Subcutaneous abdominal adipose tissue (tissue), 5 donors: ENCODE measurements at regions not wholly inside any gene's neighbourhood (a gene's known extent, or its start where the extent isn't known, plus 50 kb on each side); places are given as distances from the start of the nearest gene placed in this dataset.
A peak's percentile ranks its signal among the peaks of the same experiment; 100 is the strongest.

Experiments used
- H3K27ac ChIP-seq: one replicate; pipeline ENCODE4 v1.7.0; 2013; ENCODE audit warnings: low read depth, mild to moderate bottlenecking, inconsistent platforms, low read length, moderate library complexity
- H3K27me3 ChIP-seq, 5 donors: one replicate each; pipeline ENCODE4 v1.7.0; 2013; ENCODE audit warnings: low read length in 5 of 5, inconsistent platforms in 1 of 5; ENCODE audit not compliant: control insufficient read depth in 5 of 5, insufficient read depth in 4 of 5
- H3K36me3 ChIP-seq, 5 donors: one replicate each; pipeline ENCODE4 v1.7.0; 2013; ENCODE audit warnings: low read length in 5 of 5; ENCODE audit not compliant: control insufficient read depth in 5 of 5, insufficient read depth in 5 of 5
- H3K4me1 ChIP-seq, 5 donors: one replicate each; pipeline ENCODE4 v1.7.0; 2013; ENCODE audit warnings: low read length in 5 of 5, mild to moderate bottlenecking in 3 of 5, moderate library complexity in 1 of 5; ENCODE audit not compliant: control insufficient read depth in 5 of 5, insufficient read depth in 5 of 5
- H3K4me3 ChIP-seq, 5 donors: one replicate each; pipeline ENCODE4 v1.7.0; 2013; ENCODE audit warnings: low read length in 5 of 5, low read depth in 1 of 5
- H3K9ac ChIP-seq, 5 donors: one replicate each; pipeline ENCODE4 v1.7.0; 2013; ENCODE audit warnings: low read length in 5 of 5, mild to moderate bottlenecking in 4 of 5, moderate library complexity in 3 of 5
- H3K9me3 ChIP-seq, 5 donors: one replicate each; pipeline ENCODE4 v1.7.0; 2013; ENCODE audit warnings: low read length in 5 of 5; ENCODE audit not compliant: control insufficient read depth in 5 of 5
- donor health status: healthy.
- donor health status: healthy.
- donor health status: healthy.
- donor health status: healthy.
- donor health status: healthy.

GRCh38 chr10:125401462-125401861, 241.1 kb upstream of the CTBP2 start:
- no peak overlapping the region for H3K9ac ChIP-seq
- H3K4me3 ChIP-seq = no peak overlapping the region
- H3K9me3 ChIP-seq = peaks cover 0 to 8% (median 4%) of the 10 kb centered on the region in 5 donors
- no peaks in the 10 kb centered on the region for H3K36me3 ChIP-seq
- H3K4me1 ChIP-seq = peaks cover 0 to 19% (median 0%) of the 10 kb centered on the region in 5 donors
- H3K27me3 ChIP-seq = no peaks in the 10 kb centered on the region
- no peak overlapping the region for H3K27ac ChIP-seq

- Histone ChIP-seq H3K4me1 (peaks cover 0 to 20% (median 0%) of the 10 kb centered on the region in 5 donors), H3K9ac (no peak overlapping the region), H3K4me3 (no peak overlapping the region), H3K36me3 (no peaks in the 10 kb centered on the region), H3K27ac (no peak overlapping the region), H3K27me3 (no peaks in the 10 kb centered on the region), H3K9me3 (peaks cover 0 to 2% (median 0%) of the 10 kb centered on the region in 5 donors)
Measured at GRCh38 chr10:125399289-125399688, 238.9 kb upstream of the CTBP2 start.

- Histone ChIP-seq H3K4me1 (peaks cover 0 to 20% (median 0%) of the 10 kb centered on the region in 5 donors), H3K9me3 (no peaks in the 10 kb centered on the region), H3K27ac (no peak overlapping the region), H3K36me3 (no peaks in the 10 kb centered on the region), H3K27me3 (no peaks in the 10 kb centered on the region), H3K4me3 (peak overlapping the region in 1 of 5 donors; percentile 1), H3K9ac (no peak overlapping the region)
Measured at GRCh38 chr10:125398270-125398669, 237.9 kb upstream of the CTBP2 start.

GRCh38 chr10:125397608-125398007, 237.2 kb upstream of the CTBP2 start:
- Histone ChIP-seq H3K9ac (no peak overlapping the region), H3K27ac (peak overlapping the region; percentile 22), H3K4me1 (peaks cover 0 to 21% (median 0%) of the 10 kb centered on the region in 5 donors), H3K36me3 (no peaks in the 10 kb centered on the region), H3K9me3 (no peaks in the 10 kb centered on the region), H3K4me3 (no peak overlapping the region), H3K27me3 (no peaks in the 10 kb centered on the region)

- Histone ChIP-seq H3K4me3 (no peak overlapping the region), H3K9ac (no peak overlapping the region), H3K36me3 (no peaks in the 10 kb centered on the region), H3K4me1 (peaks cover 0 to 26% (median 5%) of the 10 kb centered on the region in 5 donors), H3K27ac (peak overlapping the region; percentile 22), H3K27me3 (no peaks in the 10 kb centered on the region), H3K9me3 (no peaks in the 10 kb centered on the region)
Measured at GRCh38 chr10:125396676-125397075, 236.3 kb upstream of the CTBP2 start.

GRCh38 chr10:125392609-125393008, 232.2 kb upstream of the CTBP2 start:
- Histone ChIP-seq H3K36me3 (no peaks in the 10 kb centered on the region), H3K4me3 (no peak overlapping the region), H3K9ac (no peak overlapping the region), H3K4me1 (peaks cover 0 to 16% (median 5%) of the 10 kb centered on the region in 5 donors), H3K9me3 (peaks cover 2 to 9% (median 3%) of the 10 kb centered on the region in 5 donors), H3K27me3 (no peaks in the 10 kb centered on the region), H3K27ac (no peak overlapping the region)

GRCh38 chr10:125392154-125392553, 231.8 kb upstream of the CTBP2 start:
- no peaks in the 10 kb centered on the region for H3K36me3 ChIP-seq
- H3K9ac ChIP-seq = no peak overlapping the region
- peaks cover 0 to 12% (median 5%) of the 10 kb centered on the region in 5 donors for H3K4me1 ChIP-seq
- H3K27me3 ChIP-seq = no peaks in the 10 kb centered on the region
- H3K9me3 ChIP-seq = peaks cover 2 to 9% (median 3%) of the 10 kb centered on the region in 5 donors
- H3K4me3 ChIP-seq = no peak overlapping the region
- H3K27ac ChIP-seq = no peak overlapping the region

GRCh38 chr10:125389648-125390047, 229.3 kb upstream of the CTBP2 start:
- no peak overlapping the region for H3K27ac ChIP-seq

GRCh38 chr10:125379592-125379991, 219.2 kb upstream of the CTBP2 start:
- no peak overlapping the region for H3K9ac ChIP-seq

More at GRCh38 chr10:125389648-125390047, 229.3 kb upstream of the CTBP2 start:
- Histone ChIP-seq H3K4me3 (no peak overlapping the region), H3K9ac (no peak overlapping the region), H3K4me1 (peaks cover 0 to 6% (median 5%) of the 10 kb centered on the region in 5 donors), H3K27me3 (peaks cover 0 to 7% (median 0%) of the 10 kb centered on the region in 5 donors), H3K36me3 (no peaks in the 10 kb centered on the region), H3K9me3 (peaks cover 2 to 9% (median 3%) of the 10 kb centered on the region in 5 donors)

GRCh38 chr10:125377368-125377767, 217.0 kb upstream of the CTBP2 start:
- H3K36me3 ChIP-seq = no peaks in the 10 kb centered on the region
- H3K4me1 ChIP-seq = no peaks in the 10 kb centered on the region
- no peak overlapping the region for H3K9ac ChIP-seq
- peaks cover 0 to 4% (median 0%) of the 10 kb centered on the region in 5 donors for H3K27me3 ChIP-seq
- no peak overlapping the region for H3K4me3 ChIP-seq
- H3K27ac ChIP-seq = no peak overlapping the region
- peaks cover 3 to 13% (median 8%) of the 10 kb centered on the region in 5 donors for H3K9me3 ChIP-seq

More at GRCh38 chr10:125379592-125379991, 219.2 kb upstream of the CTBP2 start:
- no peak overlapping the region for H3K4me3 ChIP-seq
- no peaks in the 10 kb centered on the region for H3K27me3 ChIP-seq
- H3K9me3 ChIP-seq = peaks cover 3 to 13% (median 11%) of the 10 kb centered on the region in 5 donors
- H3K4me1 ChIP-seq = no peaks in the 10 kb centered on the region
- no peaks in the 10 kb centered on the region for H3K36me3 ChIP-seq
- no peak overlapping the region for H3K27ac ChIP-seq
